ENCODE measurements at regions not wholly inside any gene's neighbourhood (a gene's known extent, or its start where the extent isn't known, plus 50 kb on each side); places are given as distances from the start of the nearest gene placed in this dataset.

DNA sequence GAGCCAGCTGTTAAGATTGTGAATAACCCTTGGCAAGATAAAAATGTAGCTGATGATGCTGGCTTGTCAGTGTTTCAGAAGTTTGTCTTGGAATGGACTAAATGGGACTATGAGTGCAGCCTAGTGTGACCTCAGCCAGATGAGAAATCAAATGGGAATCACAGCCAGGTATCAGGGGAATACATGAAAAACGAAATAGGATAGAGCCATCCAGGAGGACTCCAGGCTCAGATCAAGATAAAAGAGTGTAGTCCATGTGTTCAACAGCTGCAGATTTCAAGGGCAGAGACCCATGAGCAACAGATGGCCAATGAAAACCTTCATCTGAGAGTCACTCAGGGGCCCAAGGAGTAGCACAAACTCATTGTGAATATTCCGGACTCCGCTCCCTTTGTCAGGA lies 1080.9 kb upstream of the CADM2 start:
- TF ChIP-seq, protein P1, sequence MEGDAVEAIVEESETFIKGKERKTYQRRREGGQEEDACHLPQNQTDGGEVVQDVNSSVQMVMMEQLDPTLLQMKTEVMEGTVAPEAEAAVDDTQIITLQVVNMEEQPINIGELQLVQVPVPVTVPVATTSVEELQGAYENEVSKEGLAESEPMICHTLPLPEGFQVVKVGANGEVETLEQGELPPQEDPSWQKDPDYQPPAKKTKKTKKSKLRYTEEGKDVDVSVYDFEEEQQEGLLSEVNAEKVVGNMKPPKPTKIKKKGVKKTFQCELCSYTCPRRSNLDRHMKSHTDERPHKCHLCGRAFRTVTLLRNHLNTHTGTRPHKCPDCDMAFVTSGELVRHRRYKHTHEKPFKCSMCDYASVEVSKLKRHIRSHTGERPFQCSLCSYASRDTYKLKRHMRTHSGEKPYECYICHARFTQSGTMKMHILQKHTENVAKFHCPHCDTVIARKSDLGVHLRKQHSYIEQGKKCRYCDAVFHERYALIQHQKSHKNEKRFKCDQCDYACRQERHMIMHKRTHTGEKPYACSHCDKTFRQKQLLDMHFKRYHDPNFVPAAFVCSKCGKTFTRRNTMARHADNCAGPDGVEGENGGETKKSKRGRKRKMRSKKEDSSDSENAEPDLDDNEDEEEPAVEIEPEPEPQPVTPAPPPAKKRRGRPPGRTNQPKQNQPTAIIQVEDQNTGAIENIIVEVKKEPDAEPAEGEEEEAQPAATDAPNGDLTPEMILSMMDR (IDR thresholded peaks at IDR 0.05) = no peak
- TF ChIP-seq POLR2A (IDR thresholded peaks at IDR 0.05) = no peak

All from testis (tissue), 2 donors.